GM12878 (cell line): ENCODE measurements at regions not wholly inside any gene's neighbourhood (a gene's known extent, or its start where the extent isn't known, plus 50 kb on each side); places are given as distances from the start of the nearest gene placed in this dataset.

Experiments
- ATAC-seq: fragments of 200-7000 bp; cut with Tn5 transposase; 3 replicates; pipeline ENCODE4 v1.9.1; 2020; ENCODE audit warnings: mild to moderate bottlenecking, moderate library complexity
- BruUV-seq: library from RNA; stranded (reverse); fragments of 400-500 nt; replicated peaks from 2 replicates; lab custom pipeline; 2021; lab: Mats Ljungman, UMichigan
- CTCF ChIA-PET: fragments of 300-600 bp; sonication (Branson Sonifier 250); formaldehyde crosslinking; extraction: SDS; loops from one replicate; lab custom pipeline; 2021; ENCODE audit warnings: inconsistent platforms; lab: Yijun Ruan, JAX
- POLR2A ChIA-PET: fragments of 350-600 bp; formaldehyde crosslinking; extraction: SDS; loops from one replicate; lab custom pipeline; 2021; ENCODE audit warnings: inconsistent platforms; lab: Charles Lee
- RAD21 ChIA-PET: fragments of 300-600 bp; sonication (Branson Sonifier 250); formaldehyde crosslinking; loops from one replicate; lab custom pipeline; 2023; ENCODE audit warnings: antibody characterized with exemption; ENCODE audit not compliant: unreplicated experiment; lab: Charles Lee
- SMC1A ChIA-PET: fragments of 300-600 bp; sonication (Branson Sonifier 250); formaldehyde crosslinking; loops from one replicate; lab custom pipeline; 2023; ENCODE audit not compliant: unreplicated experiment, uncharacterized antibody; lab: Charles Lee
- DNase-seq: peaks from one replicate; pipeline ENCODE4 v3.0.0-alpha.2; 2011; ENCODE audit warnings: low read depth, low spot score
- FAIRE-seq: peaks from 3 replicates; lab custom pipeline; 2011; peaks lifted over from hg19 to GRCh38; lab: Jason Lieb, UNC
- H2AFZ ChIP-seq: 2 replicates; pipeline ENCODE4 v1.6.0; 2011; ENCODE audit warnings: low read depth, low read length, control low read depth; ENCODE audit not compliant: control insufficient read depth
- H3K27ac ChIP-seq: 2 replicates; pipeline ENCODE4 v1.5.1; 2011; ENCODE audit warnings: control low read depth; ENCODE audit not compliant: control insufficient read depth, insufficient read depth
- H3K27me3 ChIP-seq, 2 experiments: replicated peaks in 1 of 2; 2 replicates each; pipeline versions ENCODE4 v1.6.0 to v1.6.1; 2011; ENCODE audit warnings: low read length in 1 of 2; ENCODE audit not compliant: control insufficient read depth in 2 of 2, insufficient read depth in 2 of 2
- H3K36me3 ChIP-seq, 2 experiments: 2 replicates each; pipeline ENCODE4 v1.5.1; 2011; ENCODE audit warnings: low read length in 1 of 2; ENCODE audit not compliant: control insufficient read depth in 2 of 2, insufficient read depth in 2 of 2
- H3K4me1 ChIP-seq: 2 replicates; pipeline ENCODE4 v1.6.1; 2011; ENCODE audit warnings: mild to moderate bottlenecking, low read length, moderate library complexity, mixed read lengths; ENCODE audit not compliant: control insufficient read depth, insufficient read depth
- H3K4me2 ChIP-seq: 2 replicates; pipeline ENCODE4 v1.6.0; 2011; ENCODE audit warnings: control low read depth; ENCODE audit not compliant: control insufficient read depth, insufficient read depth
- H3K4me3 ChIP-seq: fragments of 200-600 bp; sonication (generic); 2 replicates; pipeline ENCODE4 v1.5.1; 2016
- H3K79me2 ChIP-seq: 2 replicates; pipeline ENCODE4 v1.6.0; 2011; ENCODE audit warnings: low read length; ENCODE audit not compliant: control insufficient read depth, insufficient read depth
- H3K9ac ChIP-seq: 2 replicates; pipeline ENCODE4 v1.8.0; 2011; ENCODE audit warnings: low read length, control low read depth, mixed read lengths; ENCODE audit not compliant: control insufficient read depth, insufficient read depth
- H3K9me3 ChIP-seq: replicated peaks from 3 replicates; pipeline ENCODE4 v1.5.1; 2011; ENCODE audit warnings: mild to moderate bottlenecking, low read length; ENCODE audit not compliant: control insufficient read depth, insufficient read depth
- H4K20me1 ChIP-seq: 2 replicates; pipeline ENCODE4 v1.6.0; 2011; ENCODE audit not compliant: control insufficient read depth, insufficient read depth
- BACH1 ChIP-seq: fragments of 450-650 bp; IDR thresholded peaks from 2 replicates; pipeline ENCODE4 v1.6.1; 2017; ENCODE audit warnings: mild to moderate bottlenecking, borderline replicate concordance
- EED ChIP-seq: sonication (generic); IDR thresholded peaks from 2 replicates; pipeline ENCODE4 v1.6.1; 2016; ENCODE audit warnings: antibody characterized with exemption, low read depth
- KAT2A ChIP-seq: conservative IDR thresholded peaks from 2 replicates; pipeline ENCODE4 v1.6.1; 2011; ENCODE audit warnings: low read depth, low read length; ENCODE audit not compliant: control insufficient read depth
- KLF5 ChIP-seq: fragments of 450-650 bp; IDR thresholded peaks from 2 replicates; pipeline ENCODE4 v1.6.1; 2014; ENCODE audit warnings: mild to moderate bottlenecking; ENCODE audit not compliant: partially characterized antibody
- NFXL1 ChIP-seq: fragments of 450-650 bp; IDR thresholded peaks from 2 replicates; pipeline ENCODE4 v1.6.1; 2017; ENCODE audit warnings: antibody characterized with exemption, mild to moderate bottlenecking, borderline replicate concordance
- POLR2AphosphoS2 ChIP-seq: IDR thresholded peaks from 2 replicates; pipeline ENCODE4 v1.6.1; 2011; ENCODE audit warnings: low read depth, mild to moderate bottlenecking, low read length, improper control_type of control experiment, moderate library complexity
- RCOR1 ChIP-seq: conservative IDR thresholded peaks from 2 replicates; pipeline ENCODE4 v1.6.1; 2012; ENCODE audit warnings: low read depth, low read length, improper control_type of control experiment
- USF1 ChIP-seq: IDR thresholded peaks from 2 replicates; pipeline ENCODE4 v1.6.1; 2011; ENCODE audit warnings: borderline replicate concordance, low read depth, mild to moderate bottlenecking, moderate library complexity, mixed read lengths, low read length; ENCODE audit not compliant: insufficient read depth; ENCODE audit errors: extremely low read length
- ZNF207 ChIP-seq: fragments of 450-650 bp; IDR thresholded peaks from 2 replicates; pipeline ENCODE4 v1.6.1; 2014; ENCODE audit warnings: antibody characterized with exemption, mild to moderate bottlenecking, borderline replicate concordance
- WGBS: methylation state at CpG from one replicate; pipeline ENCODE4 v1.1.6; 2016; ENCODE audit warnings: low lambda C conversion rate; ENCODE audit not compliant: insufficient replicate concordance, insufficient coverage; ENCODE audit errors: missing lambda C conversion rate; 5-methylcytosine and 5-hydroxymethylcytosine counted together
- in situ Hi-C: fragments of 300-500 bp; cut with MboI; formaldehyde crosslinking; loops from 9 replicates; pipeline ENCODE4 v1.14.3; 2018; ENCODE audit warnings: mixed read lengths
- intact Hi-C: fragments of 100-400 bp; cut with micrococcal nuclease; formaldehyde crosslinking; loops from one replicate; pipeline ENCODE4 v1.14.2; 2022; ENCODE audit not compliant: unreplicated experiment
- TF ChIP-seq, protein P1 (sequence below): fragments of 450-650 bp; IDR thresholded peaks from 2 replicates; pipeline ENCODE4 v1.6.1; 2017; ENCODE audit warnings: borderline replicate concordance
- TF ChIP-seq, protein P2 (sequence below): fragments of 450-650 bp; IDR thresholded peaks from 2 replicates; pipeline ENCODE4 v1.6.1; 2017; ENCODE audit warnings: mild to moderate bottlenecking

DNA sequence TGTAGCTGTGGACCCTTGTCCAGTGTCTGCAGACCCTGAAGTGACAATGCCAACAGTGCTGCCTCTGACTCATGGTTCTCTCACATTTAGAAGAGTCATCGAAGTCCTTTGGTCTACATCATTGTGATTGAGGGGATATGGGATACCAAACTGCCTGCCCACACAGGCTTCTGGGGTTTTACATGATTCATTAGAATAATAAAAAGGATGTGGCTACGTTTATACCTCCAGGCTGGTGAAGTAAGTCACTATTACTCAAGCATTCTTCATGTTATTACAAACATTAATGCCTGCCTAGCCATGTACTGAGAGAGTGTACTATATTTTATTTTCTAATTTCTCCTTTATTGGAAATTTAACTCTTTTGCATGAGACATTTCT lies 365.7 kb downstream of the SPATA31D1 start:
- no TSS peak for BruUV-seq
- ATAC-seq = no peak
- intact Hi-C loops = no loop called here
- DNase-seq = no peak
- Histone ChIP-seq H3K79me2 (no peaks in the 10 kb centered on the region), H4K20me1 (no peaks in the 10 kb centered on the region), H3K4me3 (no peak overlapping the region), H3K4me1 (no peaks in the 10 kb centered on the region), H3K27me3 (no peaks in the 10 kb centered on the region), H3K9me3 (no peaks in the 10 kb centered on the region), H2AFZ (no peak overlapping the region), H3K9ac (no peak overlapping the region), H3K4me2 (no peak overlapping the region), H3K36me3 (no peaks in the 10 kb centered on the region), H3K27ac (no peak overlapping the region)
- WGBS = 3% methylated on average over 2 of the region's 2 CpGs
- in situ Hi-C loops = no loop called here
- ChIA-PET POLR2A (no interaction called here), RAD21 (no interaction called here), CTCF (no interaction called here), SMC1A (no interaction called here)
- FAIRE-seq = no peak
- no peak for TF ChIP-seq USF1
- no peak for TF ChIP-seq BACH1
- no peak for TF ChIP-seq KAT2A
- no peak for TF ChIP-seq KLF5
- TF ChIP-seq RCOR1 = no peak
- TF ChIP-seq, protein P1, sequence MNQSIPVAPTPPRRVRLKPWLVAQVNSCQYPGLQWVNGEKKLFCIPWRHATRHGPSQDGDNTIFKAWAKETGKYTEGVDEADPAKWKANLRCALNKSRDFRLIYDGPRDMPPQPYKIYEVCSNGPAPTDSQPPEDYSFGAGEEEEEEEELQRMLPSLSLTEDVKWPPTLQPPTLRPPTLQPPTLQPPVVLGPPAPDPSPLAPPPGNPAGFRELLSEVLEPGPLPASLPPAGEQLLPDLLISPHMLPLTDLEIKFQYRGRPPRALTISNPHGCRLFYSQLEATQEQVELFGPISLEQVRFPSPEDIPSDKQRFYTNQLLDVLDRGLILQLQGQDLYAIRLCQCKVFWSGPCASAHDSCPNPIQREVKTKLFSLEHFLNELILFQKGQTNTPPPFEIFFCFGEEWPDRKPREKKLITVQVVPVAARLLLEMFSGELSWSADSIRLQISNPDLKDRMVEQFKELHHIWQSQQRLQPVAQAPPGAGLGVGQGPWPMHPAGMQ = no peak
- TF ChIP-seq POLR2AphosphoS2 = no peak
- TF ChIP-seq ZNF207 = no peak
- no peak for TF ChIP-seq NFXL1
- TF ChIP-seq EED = no peak
- TF ChIP-seq, protein P2, sequence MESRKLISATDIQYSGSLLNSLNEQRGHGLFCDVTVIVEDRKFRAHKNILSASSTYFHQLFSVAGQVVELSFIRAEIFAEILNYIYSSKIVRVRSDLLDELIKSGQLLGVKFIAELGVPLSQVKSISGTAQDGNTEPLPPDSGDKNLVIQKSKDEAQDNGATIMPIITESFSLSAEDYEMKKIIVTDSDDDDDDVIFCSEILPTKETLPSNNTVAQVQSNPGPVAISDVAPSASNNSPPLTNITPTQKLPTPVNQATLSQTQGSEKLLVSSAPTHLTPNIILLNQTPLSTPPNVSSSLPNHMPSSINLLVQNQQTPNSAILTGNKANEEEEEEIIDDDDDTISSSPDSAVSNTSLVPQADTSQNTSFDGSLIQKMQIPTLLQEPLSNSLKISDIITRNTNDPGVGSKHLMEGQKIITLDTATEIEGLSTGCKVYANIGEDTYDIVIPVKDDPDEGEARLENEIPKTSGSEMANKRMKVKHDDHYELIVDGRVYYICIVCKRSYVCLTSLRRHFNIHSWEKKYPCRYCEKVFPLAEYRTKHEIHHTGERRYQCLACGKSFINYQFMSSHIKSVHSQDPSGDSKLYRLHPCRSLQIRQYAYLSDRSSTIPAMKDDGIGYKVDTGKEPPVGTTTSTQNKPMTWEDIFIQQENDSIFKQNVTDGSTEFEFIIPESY = no peak
